ENCODE measurements at regions not wholly inside any gene's neighbourhood (a gene's known extent, or its start where the extent isn't known, plus 50 kb on each side); places are given as distances from the start of the nearest gene placed in this dataset.

- H3K9me3 ChIP-seq: no peaks in the 10 kb centered on the region
- DNase-seq: no peak
- WGBS, 2 donors: 82 to 84% methylated on average over 9 of the region's 9 CpGs
- no peaks in the 10 kb centered on the region for H3K27me3 ChIP-seq
- intact Hi-C loops (cut with DNase I): no loop called here
- no peak overlapping the region for H3K27ac ChIP-seq
- H3K36me3 ChIP-seq: no peaks in the 10 kb centered on the region
- no peak for TF ChIP-seq POLR2AphosphoS5 (IDR thresholded peaks at IDR 0.05)
- TF ChIP-seq CTCF (IDR thresholded peaks at IDR 0.05): no peak
- no peak for TF ChIP-seq POLR2A (IDR thresholded peaks at IDR 0.05)
- TF ChIP-seq EP300 (IDR thresholded peaks at IDR 0.05): no peak
- H3K4me1 ChIP-seq: no peaks in the 10 kb centered on the region
- no peak overlapping the region for H3K4me3 ChIP-seq
These were observed 212.8 kb upstream of the IRX1 start for GRCh38 chr5:3382782-3383181.

DNA sequence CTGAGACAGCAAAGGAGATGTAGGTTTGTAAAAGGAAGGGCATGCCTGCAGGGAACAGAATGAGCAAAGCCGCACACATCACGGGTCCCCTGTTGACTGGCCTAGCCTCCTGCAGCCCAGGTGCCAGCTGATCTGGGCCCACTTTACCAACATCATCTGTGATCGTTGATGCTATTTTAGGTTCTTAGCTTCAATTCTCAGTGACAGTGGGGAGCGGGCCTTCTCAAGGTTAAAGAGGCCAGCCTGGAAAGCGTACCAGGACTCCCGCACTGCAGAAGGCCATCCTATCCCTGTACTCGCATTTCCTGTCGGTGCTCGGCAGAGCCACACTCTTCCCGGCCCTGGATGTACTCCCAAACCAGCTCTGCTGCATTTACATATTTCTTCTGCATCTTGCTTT lies 213.5 kb upstream of the IRX1 start:
- no peak overlapping the region for H3K4me3 ChIP-seq
- H3K36me3 ChIP-seq: no peaks in the 10 kb centered on the region
- intact Hi-C loops (cut with DNase I): no loop called here
- no peak for TF ChIP-seq CTCF (IDR thresholded peaks at IDR 0.05)
- TF ChIP-seq POLR2AphosphoS5 (IDR thresholded peaks at IDR 0.05): no peak
- TF ChIP-seq POLR2A (IDR thresholded peaks at IDR 0.05): no peak
- TF ChIP-seq EP300 (IDR thresholded peaks at IDR 0.05): no peak
- H3K27me3 ChIP-seq: no peaks in the 10 kb centered on the region
- DNase-seq: no peak
- 87 to 91% methylated on average over 10 of the region's 10 CpGs for WGBS, 2 donors
- no peaks in the 10 kb centered on the region for H3K4me1 ChIP-seq
- H3K27ac ChIP-seq: no peak overlapping the region
- H3K9me3 ChIP-seq: no peaks in the 10 kb centered on the region

DNA sequence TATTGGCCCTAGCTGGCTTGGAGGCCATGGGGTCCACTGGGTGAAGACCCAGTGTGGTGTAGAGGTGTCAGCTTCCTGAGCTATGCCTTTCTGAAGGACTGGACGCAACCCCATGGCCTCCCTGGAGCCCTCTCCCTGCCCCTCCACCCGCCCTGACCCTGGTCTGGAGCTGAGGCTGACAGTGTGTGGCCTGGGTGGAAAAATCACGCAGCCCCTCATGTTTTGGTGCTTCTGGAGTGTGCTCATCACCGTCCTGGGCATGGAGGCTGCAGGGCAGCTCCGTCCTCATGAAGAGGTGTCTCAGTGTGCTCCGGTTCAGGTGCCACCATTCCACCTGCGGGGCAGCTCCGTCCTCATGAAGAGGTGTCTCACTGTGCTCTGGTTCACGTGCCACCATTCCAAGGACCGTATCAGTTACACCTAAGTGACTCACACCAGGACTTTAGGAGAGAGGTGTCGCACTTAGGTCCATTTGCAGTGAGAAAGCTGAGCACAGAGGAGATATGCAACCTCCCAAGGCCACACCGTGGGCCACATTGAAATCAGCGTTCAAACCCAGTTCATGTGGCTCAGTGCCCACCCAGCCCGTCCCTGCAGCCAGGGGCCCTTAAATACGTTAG lies 214.3 kb upstream of the IRX1 start:
- no peak for TF ChIP-seq EP300 (IDR thresholded peaks at IDR 0.05)
- TF ChIP-seq POLR2A (IDR thresholded peaks at IDR 0.05): no peak
- no peak for TF ChIP-seq POLR2AphosphoS5 (IDR thresholded peaks at IDR 0.05)
- TF ChIP-seq CTCF (IDR thresholded peaks at IDR 0.05): no peak
- Histone ChIP-seq H3K4me3 (no peak overlapping the region), H3K27me3 (no peaks in the 10 kb centered on the region), H3K4me1 (no peaks in the 10 kb centered on the region), H3K9me3 (no peaks in the 10 kb centered on the region), H3K36me3 (no peaks in the 10 kb centered on the region), H3K27ac (no peak overlapping the region)
- no peak for DNase-seq
- 80 to 87% methylated on average over 15 of the region's 15 CpGs for WGBS, 2 donors
- intact Hi-C loops (cut with DNase I): no loop called here

- 73 to 86% methylated on average over 3 of the region's 3 CpGs for WGBS, 2 donors
- Histone ChIP-seq H3K9me3 (no peaks in the 10 kb centered on the region), H3K4me1 (no peaks in the 10 kb centered on the region), H3K27me3 (no peaks in the 10 kb centered on the region), H3K27ac (no peak overlapping the region), H3K36me3 (no peaks in the 10 kb centered on the region), H3K4me3 (no peak overlapping the region)
- DNase-seq: no peak
- intact Hi-C loops (cut with DNase I): no loop called here
- TF ChIP-seq POLR2A (IDR thresholded peaks at IDR 0.05): no peak
- no peak for TF ChIP-seq POLR2AphosphoS5 (IDR thresholded peaks at IDR 0.05)
- TF ChIP-seq CTCF (IDR thresholded peaks at IDR 0.05): no peak
- no peak for TF ChIP-seq EP300 (IDR thresholded peaks at IDR 0.05)
These were observed 214.9 kb upstream of the IRX1 start for GRCh38 chr5:3380689-3381088.

DNA sequence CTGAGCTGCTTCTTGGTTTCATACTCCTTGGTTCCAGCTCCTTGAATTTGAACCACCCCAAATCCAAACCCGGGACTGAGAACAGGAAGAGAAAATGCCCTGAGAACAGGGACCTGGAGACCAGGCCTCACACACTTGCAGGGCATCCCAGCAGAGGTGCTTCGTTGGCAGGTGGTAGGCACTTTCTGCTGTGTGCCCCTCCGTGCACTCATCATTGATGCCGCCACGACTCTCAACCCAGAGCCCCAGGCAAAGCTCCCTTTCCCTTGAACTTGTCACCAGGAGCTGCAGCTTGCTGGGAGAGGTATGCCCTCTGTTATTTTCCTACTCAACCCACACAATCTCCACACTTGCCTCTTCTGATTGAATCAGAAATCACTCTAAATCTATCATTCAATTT lies 217.8 kb upstream of the IRX1 start:
- intact Hi-C loops (cut with DNase I): no loop called here
- Histone ChIP-seq H3K9me3 (peaks cover 0 to 3% (median under 1%) of the 10 kb centered on the region in 4 donors), H3K4me1 (no peaks in the 10 kb centered on the region), H3K4me3 (no peak overlapping the region), H3K36me3 (no peaks in the 10 kb centered on the region), H3K27ac (no peak overlapping the region), H3K27me3 (no peaks in the 10 kb centered on the region)
- WGBS, 2 donors: 77% methylated on average over 5 of the region's 5 CpGs
- peak; percentile 39 for DNase-seq
- TF ChIP-seq POLR2AphosphoS5 (IDR thresholded peaks at IDR 0.05): no peak
- no peak for TF ChIP-seq POLR2A (IDR thresholded peaks at IDR 0.05)
- no peak for TF ChIP-seq EP300 (IDR thresholded peaks at IDR 0.05)
- no peak for TF ChIP-seq CTCF (IDR thresholded peaks at IDR 0.05)

All from sigmoid colon (tissue), 6 donors.